GM23338 (cell line): ENCODE measurements at regions not wholly inside any gene's neighbourhood (a gene's known extent, or its start where the extent isn't known, plus 50 kb on each side); places are given as distances from the start of the nearest gene placed in this dataset.
A peak's percentile ranks its signal among the peaks of the same experiment; 100 is the strongest.

ENCODE experiments used
- ATAC-seq: fragments of 200-7000 bp; cut with Tn5 transposase; 3 replicates; pipeline ENCODE4 v1.9.1; 2020
- DNase-seq: peaks from one replicate; pipeline ENCODE4 v3.0.0-alpha.2; 2015; ENCODE audit warnings: low spot score
- H2AFZ ChIP-seq: fragments of 200-600 bp; sonication (generic); 2 replicates; pipeline ENCODE4 v1.8.0; 2016; ENCODE audit warnings: antibody characterized with exemption, mild to moderate bottlenecking, moderate library complexity
- H3F3A ChIP-seq: fragments of 200-600 bp; sonication (generic); replicated peaks from 2 replicates; pipeline ENCODE4 v1.8.0; 2017; ENCODE audit warnings: antibody characterized with exemption, mixed run types, low read depth
- H3K27ac ChIP-seq: fragments of 200-600 bp; sonication (generic); 2 replicates; pipeline ENCODE4 v1.6.1; 2016; ENCODE audit warnings: low read depth
- H3K27me3 ChIP-seq: fragments of 200-600 bp; sonication (generic); 2 replicates; pipeline ENCODE4 v1.8.0; 2016; ENCODE audit warnings: mild to moderate bottlenecking, mixed run types, moderate library complexity; ENCODE audit not compliant: insufficient read depth
- H3K36me3 ChIP-seq: fragments of 200-600 bp; sonication (generic); 2 replicates; pipeline ENCODE4 v1.8.0; 2016; ENCODE audit warnings: mild to moderate bottlenecking; ENCODE audit not compliant: insufficient read depth
- H3K4me1 ChIP-seq: fragments of 200-600 bp; sonication (generic); 2 replicates; pipeline ENCODE4 v1.8.0; 2016; ENCODE audit warnings: mild to moderate bottlenecking, moderate library complexity; ENCODE audit not compliant: insufficient read depth
- H3K4me2 ChIP-seq: fragments of 200-600 bp; sonication (generic); 2 replicates; pipeline ENCODE4 v1.7.1; 2017; ENCODE audit warnings: mixed run types
- H3K4me3 ChIP-seq: fragments of 200-600 bp; sonication (generic); 2 replicates; pipeline ENCODE4 v1.6.1; 2016; ENCODE audit warnings: mixed run types
- H3K79me2 ChIP-seq: fragments of 200-600 bp; sonication (generic); replicated peaks from 2 replicates; pipeline ENCODE4 v1.8.0; 2017; ENCODE audit warnings: mild to moderate bottlenecking; ENCODE audit not compliant: insufficient read depth
- H3K9me2 ChIP-seq: fragments of 200-600 bp; sonication (generic); 2 replicates; pipeline ENCODE4 v1.8.0; 2017; ENCODE audit not compliant: insufficient read depth
- H4K20me1 ChIP-seq: fragments of 200-600 bp; sonication (generic); replicated peaks from 2 replicates; pipeline ENCODE4 v1.8.0; 2017; ENCODE audit warnings: mild to moderate bottlenecking; ENCODE audit not compliant: insufficient read depth
- H3K27ac Mint-ChIP-seq: 2 replicates; pipeline ENCODE4 v1.8.0; 2020; ENCODE audit warnings: inconsistent platforms, mild to moderate bottlenecking, moderate library complexity, mixed read lengths
- H3K27me3 Mint-ChIP-seq: 3 replicates; pipeline ENCODE4 v1.8.0; 2022; ENCODE audit warnings: low read depth, mild to moderate bottlenecking, moderate library complexity, mixed read lengths, inconsistent platforms; ENCODE audit not compliant: insufficient read depth, poor library complexity
- H3K36me3 Mint-ChIP-seq: 3 replicates; pipeline ENCODE4 v1.8.0; 2021; ENCODE audit warnings: low read depth, mild to moderate bottlenecking, inconsistent platforms, moderate library complexity, mixed read lengths
- H3K4me1 Mint-ChIP-seq: 3 replicates; pipeline ENCODE4 v1.8.0; 2020; ENCODE audit warnings: mild to moderate bottlenecking, inconsistent platforms, mixed read lengths
- H3K4me3 Mint-ChIP-seq: 3 replicates; pipeline ENCODE4 v1.8.0; 2021; ENCODE audit warnings: moderate library complexity, mild to moderate bottlenecking, inconsistent platforms, mixed read lengths
- H3K9me3 Mint-ChIP-seq: 3 replicates; pipeline ENCODE4 v1.8.0; 2020; ENCODE audit warnings: moderate library complexity, mild to moderate bottlenecking, inconsistent platforms, mixed read lengths
- CREB1 ChIP-seq: fragments of 250-450 bp; sonication (Bioruptor Pico); IDR thresholded peaks from 2 replicates; pipeline ENCODE4 v1.5.0; 2020; ENCODE audit warnings: low read depth, mild to moderate bottlenecking, moderate library complexity
- EZH2 ChIP-seq: fragments of 200-600 bp; sonication (generic); IDR thresholded peaks from one replicate; pipeline ENCODE4 v1.8.0; 2017; ENCODE audit warnings: antibody characterized with exemption, mild to moderate bottlenecking, low read depth; ENCODE audit not compliant: unreplicated experiment
- JUNB ChIP-seq: IDR thresholded peaks from one replicate; pipeline ENCODE4 v1.6.1; 2016; ENCODE audit warnings: antibody characterized with exemption; ENCODE audit not compliant: unreplicated experiment
- NANOG ChIP-seq: IDR thresholded peaks from 2 replicates; pipeline ENCODE4 v1.6.1; 2016; ENCODE audit warnings: antibody characterized with exemption, borderline replicate concordance
- POLR2AphosphoS5 ChIP-seq: IDR thresholded peaks from 2 replicates; pipeline ENCODE4 v1.6.1; 2016; ENCODE audit warnings: antibody characterized with exemption, low read depth
- STAT1 ChIP-seq: IDR thresholded peaks from one replicate; pipeline ENCODE4 v1.6.1; 2016; ENCODE audit warnings: antibody characterized with exemption; ENCODE audit not compliant: unreplicated experiment
- ZNF114 ChIP-seq: fragments of 250-450 bp; sonication (Bioruptor Pico); IDR thresholded peaks from 2 replicates; pipeline ENCODE4 v1.5.0; 2020; ENCODE audit warnings: mild to moderate bottlenecking, moderate library complexity
- ZNF331 ChIP-seq: fragments of 250-450 bp; sonication (Bioruptor Pico); IDR thresholded peaks from 2 replicates; pipeline ENCODE4 v1.5.0; 2020; ENCODE audit warnings: low read depth, mild to moderate bottlenecking, moderate library complexity
- TF ChIP-seq, protein P1 (sequence below), 2 experiments: fragments of 200-600 bp in 1 of 2; sonication (generic) in 1 of 2; conservative IDR thresholded peaks; 2 replicates each; pipeline versions ENCODE4 v1.5.1 to v1.6.1; 2016 to 2017; ENCODE audit warnings: antibody characterized with exemption in 2 of 2, low read depth in 2 of 2, mild to moderate bottlenecking in 2 of 2, moderate library complexity in 1 of 2
- TF ChIP-seq, protein P2 (sequence below): IDR thresholded peaks from one replicate; pipeline ENCODE4 v1.6.1; 2018; ENCODE audit warnings: antibody characterized with exemption; ENCODE audit not compliant: unreplicated experiment
- TF ChIP-seq, protein P3 (sequence below): IDR thresholded peaks from 2 replicates; pipeline ENCODE4 v1.6.1; 2016; ENCODE audit warnings: antibody characterized with exemption

DNA sequence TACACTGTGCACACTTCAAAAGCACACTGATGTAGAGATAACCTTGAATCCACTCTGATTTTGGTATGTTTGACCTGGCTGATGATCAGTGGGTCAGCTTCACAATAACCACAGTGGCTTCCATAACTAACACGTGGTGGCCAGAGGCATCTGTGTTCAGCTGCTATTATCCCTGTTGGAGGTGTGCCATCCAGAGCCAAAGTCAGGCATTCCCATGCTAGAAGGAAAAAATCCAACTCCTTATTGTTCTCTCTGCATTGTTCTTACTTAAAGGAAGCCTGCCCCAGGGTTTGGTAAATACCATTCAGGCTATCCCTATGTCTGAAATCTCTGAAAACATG is 127.3 kb upstream of the MON1B start:
- no peaks in the 10 kb centered on the region for H3K36me3 ChIP-seq
- no peaks in the 10 kb centered on the region for H3F3A ChIP-seq
- DNase-seq = no peak
- Mint-ChIP-seq H3K4me1 (peaks cover 13% of the 10 kb centered on the region; the same call in 2 of the 3 replicates), H3K9me3 (peaks cover 49% of the 10 kb centered on the region), H3K4me3 (no peak overlapping the region), H3K36me3 (no peaks in the 10 kb centered on the region), H3K27me3 (no peaks in the 10 kb centered on the region), H3K27ac (no peak overlapping the region)
- H3K4me1 ChIP-seq = peaks cover 15% of the 10 kb centered on the region
- TF ChIP-seq JUNB (no peak), ZNF114 (CRISPR knock-in tag) (no peak)
- TF ChIP-seq, protein P1, sequence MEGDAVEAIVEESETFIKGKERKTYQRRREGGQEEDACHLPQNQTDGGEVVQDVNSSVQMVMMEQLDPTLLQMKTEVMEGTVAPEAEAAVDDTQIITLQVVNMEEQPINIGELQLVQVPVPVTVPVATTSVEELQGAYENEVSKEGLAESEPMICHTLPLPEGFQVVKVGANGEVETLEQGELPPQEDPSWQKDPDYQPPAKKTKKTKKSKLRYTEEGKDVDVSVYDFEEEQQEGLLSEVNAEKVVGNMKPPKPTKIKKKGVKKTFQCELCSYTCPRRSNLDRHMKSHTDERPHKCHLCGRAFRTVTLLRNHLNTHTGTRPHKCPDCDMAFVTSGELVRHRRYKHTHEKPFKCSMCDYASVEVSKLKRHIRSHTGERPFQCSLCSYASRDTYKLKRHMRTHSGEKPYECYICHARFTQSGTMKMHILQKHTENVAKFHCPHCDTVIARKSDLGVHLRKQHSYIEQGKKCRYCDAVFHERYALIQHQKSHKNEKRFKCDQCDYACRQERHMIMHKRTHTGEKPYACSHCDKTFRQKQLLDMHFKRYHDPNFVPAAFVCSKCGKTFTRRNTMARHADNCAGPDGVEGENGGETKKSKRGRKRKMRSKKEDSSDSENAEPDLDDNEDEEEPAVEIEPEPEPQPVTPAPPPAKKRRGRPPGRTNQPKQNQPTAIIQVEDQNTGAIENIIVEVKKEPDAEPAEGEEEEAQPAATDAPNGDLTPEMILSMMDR (conservative IDR thresholded peaks at IDR 0.05; ENCODE audit: low read depth in 2 of 2) = no peak
- no peaks in the 10 kb centered on the region for H4K20me1 ChIP-seq
- no peaks in the 10 kb centered on the region for H3K27me3 ChIP-seq
- H3K79me2 ChIP-seq = no peaks in the 10 kb centered on the region
- ATAC-seq = no peak
- no peak overlapping the region for H3K4me3 ChIP-seq
- H3K4me2 ChIP-seq = peak overlapping the region; percentile 32; the same call in 1 of the 2 replicates
- H3K9me2 ChIP-seq = no peaks in the 10 kb centered on the region
- H2AFZ ChIP-seq = peak overlapping the region; percentile 83
- no peak overlapping the region for H3K27ac ChIP-seq

DNA sequence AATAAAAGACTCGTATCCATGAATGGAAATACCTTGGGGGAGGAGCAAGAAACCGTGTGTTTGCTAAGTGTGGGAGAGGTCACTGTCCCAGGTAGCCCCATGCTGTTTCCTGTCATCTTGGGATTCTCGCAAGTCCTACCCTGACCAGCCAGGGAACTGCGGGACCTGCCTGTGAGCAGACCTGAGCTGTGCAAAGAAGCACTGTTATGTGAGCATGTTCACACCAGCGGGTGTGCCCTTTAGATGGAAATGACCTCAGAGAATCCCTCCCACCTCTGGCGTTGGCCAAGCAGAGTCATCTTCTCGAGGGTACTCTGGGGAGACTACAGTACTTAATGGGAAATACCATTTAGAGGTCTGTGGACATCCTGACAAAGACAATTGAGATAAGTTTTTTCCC is 127.0 kb upstream of the MON1B start:
- no peaks in the 10 kb centered on the region for H3K36me3 Mint-ChIP-seq
- Histone ChIP-seq H3K9me2 (no peaks in the 10 kb centered on the region), H3K27ac (no peak overlapping the region), H3K79me2 (no peaks in the 10 kb centered on the region), H3K4me3 (no peak overlapping the region), H3K4me1 (peaks cover 19% of the 10 kb centered on the region), H3F3A (no peaks in the 10 kb centered on the region), H4K20me1 (no peaks in the 10 kb centered on the region), H3K27me3 (no peaks in the 10 kb centered on the region), H3K36me3 (no peaks in the 10 kb centered on the region), H2AFZ (peak overlapping the region; percentile 83), H3K4me2 (peak overlapping the region; percentile 32; the same call in 1 of the 2 replicates)
- no peaks in the 10 kb centered on the region for H3K27me3 Mint-ChIP-seq
- no peak overlapping the region for H3K27ac Mint-ChIP-seq
- peaks cover 52% of the 10 kb centered on the region for H3K9me3 Mint-ChIP-seq
- no peak overlapping the region for H3K4me3 Mint-ChIP-seq
- H3K4me1 Mint-ChIP-seq = peaks cover 13% of the 10 kb centered on the region; the same call in 2 of the 3 replicates
- DNase-seq (peak; percentile 12), ATAC-seq (peak; percentile 70)
- TF ChIP-seq, protein P2, sequence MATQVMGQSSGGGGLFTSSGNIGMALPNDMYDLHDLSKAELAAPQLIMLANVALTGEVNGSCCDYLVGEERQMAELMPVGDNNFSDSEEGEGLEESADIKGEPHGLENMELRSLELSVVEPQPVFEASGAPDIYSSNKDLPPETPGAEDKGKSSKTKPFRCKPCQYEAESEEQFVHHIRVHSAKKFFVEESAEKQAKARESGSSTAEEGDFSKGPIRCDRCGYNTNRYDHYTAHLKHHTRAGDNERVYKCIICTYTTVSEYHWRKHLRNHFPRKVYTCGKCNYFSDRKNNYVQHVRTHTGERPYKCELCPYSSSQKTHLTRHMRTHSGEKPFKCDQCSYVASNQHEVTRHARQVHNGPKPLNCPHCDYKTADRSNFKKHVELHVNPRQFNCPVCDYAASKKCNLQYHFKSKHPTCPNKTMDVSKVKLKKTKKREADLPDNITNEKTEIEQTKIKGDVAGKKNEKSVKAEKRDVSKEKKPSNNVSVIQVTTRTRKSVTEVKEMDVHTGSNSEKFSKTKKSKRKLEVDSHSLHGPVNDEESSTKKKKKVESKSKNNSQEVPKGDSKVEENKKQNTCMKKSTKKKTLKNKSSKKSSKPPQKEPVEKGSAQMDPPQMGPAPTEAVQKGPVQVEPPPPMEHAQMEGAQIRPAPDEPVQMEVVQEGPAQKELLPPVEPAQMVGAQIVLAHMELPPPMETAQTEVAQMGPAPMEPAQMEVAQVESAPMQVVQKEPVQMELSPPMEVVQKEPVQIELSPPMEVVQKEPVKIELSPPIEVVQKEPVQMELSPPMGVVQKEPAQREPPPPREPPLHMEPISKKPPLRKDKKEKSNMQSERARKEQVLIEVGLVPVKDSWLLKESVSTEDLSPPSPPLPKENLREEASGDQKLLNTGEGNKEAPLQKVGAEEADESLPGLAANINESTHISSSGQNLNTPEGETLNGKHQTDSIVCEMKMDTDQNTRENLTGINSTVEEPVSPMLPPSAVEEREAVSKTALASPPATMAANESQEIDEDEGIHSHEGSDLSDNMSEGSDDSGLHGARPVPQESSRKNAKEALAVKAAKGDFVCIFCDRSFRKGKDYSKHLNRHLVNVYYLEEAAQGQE = no peak
- TF ChIP-seq NANOG (no peak), STAT1 (no peak), ZNF114 (CRISPR knock-in tag) (no peak), CREB1 (CRISPR knock-in tag) (no peak), POLR2AphosphoS5 (no peak), EZH2 (no peak), JUNB (no peak), ZNF331 (CRISPR knock-in tag) (no peak)
- TF ChIP-seq, protein P3, sequence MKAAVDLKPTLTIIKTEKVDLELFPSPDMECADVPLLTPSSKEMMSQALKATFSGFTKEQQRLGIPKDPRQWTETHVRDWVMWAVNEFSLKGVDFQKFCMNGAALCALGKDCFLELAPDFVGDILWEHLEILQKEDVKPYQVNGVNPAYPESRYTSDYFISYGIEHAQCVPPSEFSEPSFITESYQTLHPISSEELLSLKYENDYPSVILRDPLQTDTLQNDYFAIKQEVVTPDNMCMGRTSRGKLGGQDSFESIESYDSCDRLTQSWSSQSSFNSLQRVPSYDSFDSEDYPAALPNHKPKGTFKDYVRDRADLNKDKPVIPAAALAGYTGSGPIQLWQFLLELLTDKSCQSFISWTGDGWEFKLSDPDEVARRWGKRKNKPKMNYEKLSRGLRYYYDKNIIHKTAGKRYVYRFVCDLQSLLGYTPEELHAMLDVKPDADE = no peak
- TF ChIP-seq, protein P1 (conservative IDR thresholded peaks at IDR 0.05; ENCODE audit: low read depth in 2 of 2) = no peak
